HEK293 (cell line): ENCODE measurements at regions not wholly inside any gene's neighbourhood (a gene's known extent, or its start where the extent isn't known, plus 50 kb on each side); places are given as distances from the start of the nearest gene placed in this dataset.

Experiments used
- CTCF ChIP-seq: fragments of 450-650 bp; formaldehyde crosslinking; IDR thresholded peaks from 2 replicates; pipeline ENCODE4 v1.5.1; 2016; ENCODE audit warnings: missing biosample characterization, missing genetic modification characterization
- ELK4 ChIP-seq: IDR thresholded peaks from 2 replicates; pipeline ENCODE4 v1.6.1; 2011; ENCODE audit warnings: mild to moderate bottlenecking, low read depth, low read length, borderline replicate concordance
- REST ChIP-seq: fragments of 450-650 bp; formaldehyde crosslinking; IDR thresholded peaks from 2 replicates; pipeline ENCODE4 v1.5.1; 2016; ENCODE audit warnings: missing biosample characterization, missing genetic modification characterization
- ZNF223 ChIP-seq: fragments of 450-650 bp; formaldehyde crosslinking; IDR thresholded peaks from 2 replicates; pipeline ENCODE4 v1.5.1; 2016; ENCODE audit warnings: missing biosample characterization, missing genetic modification characterization
- ZNF266 ChIP-seq: fragments of 450-650 bp; formaldehyde crosslinking; IDR thresholded peaks from 2 replicates; pipeline ENCODE4 v1.5.1; 2016; ENCODE audit warnings: missing biosample characterization, missing genetic modification characterization, low read depth
- ZNF658 ChIP-seq: fragments of 450-650 bp; formaldehyde crosslinking; IDR thresholded peaks from 2 replicates; pipeline ENCODE4; 2016; ENCODE audit warnings: missing biosample characterization, missing genetic modification characterization

- no peak for TF ChIP-seq ZNF223
- no peak for TF ChIP-seq REST
- TF ChIP-seq ZNF266 (tag by site-specific recombination): no peak
- TF ChIP-seq CTCF (tag by site-specific recombination): no peak
- TF ChIP-seq ELK4: no peak
- TF ChIP-seq ZNF658: no peak
Measured at GRCh38 chr11:109123816-109124787, 297.9 kb upstream of the C11orf87 start.
